Inflammatory macrophage treated with lipopolysaccharide for 4 hours (primary cell): ENCODE measurements at regions not wholly inside any gene's neighbourhood (a gene's known extent, or its start where the extent isn't known, plus 50 kb on each side); places are given as distances from the start of the nearest gene placed in this dataset.
"Not testable (repeated sequence)": the region's sequence is repeated elsewhere in the genome, so short reads cannot be mapped to it uniquely, and the experiment has no call there.

ENCODE experiments used
- DNase-seq: peaks from one replicate; pipeline ENCODE4 v3.0.0-alpha.2; 2020

DNA sequence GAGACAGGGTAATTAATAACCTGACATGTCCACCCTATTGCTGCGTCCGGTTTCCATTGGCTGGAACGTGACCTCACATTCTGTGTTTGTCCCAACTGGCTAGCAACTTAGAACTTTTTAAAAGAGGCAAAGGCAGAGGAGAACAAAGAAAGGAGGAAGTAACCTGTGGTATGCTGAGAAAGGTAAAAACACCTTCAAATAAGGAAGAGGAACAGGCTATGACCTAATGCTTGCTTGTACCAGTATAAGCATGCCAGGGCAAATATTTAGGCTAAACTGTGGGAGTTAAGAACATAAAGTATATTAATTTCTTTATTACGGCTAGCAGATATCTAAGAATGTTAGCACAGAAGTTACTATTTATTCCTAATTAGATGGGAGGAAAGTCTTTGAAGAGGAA lies 87.3 kb upstream of the MAP10 start:
- DNase-seq = not testable (repeated sequence)

DNA sequence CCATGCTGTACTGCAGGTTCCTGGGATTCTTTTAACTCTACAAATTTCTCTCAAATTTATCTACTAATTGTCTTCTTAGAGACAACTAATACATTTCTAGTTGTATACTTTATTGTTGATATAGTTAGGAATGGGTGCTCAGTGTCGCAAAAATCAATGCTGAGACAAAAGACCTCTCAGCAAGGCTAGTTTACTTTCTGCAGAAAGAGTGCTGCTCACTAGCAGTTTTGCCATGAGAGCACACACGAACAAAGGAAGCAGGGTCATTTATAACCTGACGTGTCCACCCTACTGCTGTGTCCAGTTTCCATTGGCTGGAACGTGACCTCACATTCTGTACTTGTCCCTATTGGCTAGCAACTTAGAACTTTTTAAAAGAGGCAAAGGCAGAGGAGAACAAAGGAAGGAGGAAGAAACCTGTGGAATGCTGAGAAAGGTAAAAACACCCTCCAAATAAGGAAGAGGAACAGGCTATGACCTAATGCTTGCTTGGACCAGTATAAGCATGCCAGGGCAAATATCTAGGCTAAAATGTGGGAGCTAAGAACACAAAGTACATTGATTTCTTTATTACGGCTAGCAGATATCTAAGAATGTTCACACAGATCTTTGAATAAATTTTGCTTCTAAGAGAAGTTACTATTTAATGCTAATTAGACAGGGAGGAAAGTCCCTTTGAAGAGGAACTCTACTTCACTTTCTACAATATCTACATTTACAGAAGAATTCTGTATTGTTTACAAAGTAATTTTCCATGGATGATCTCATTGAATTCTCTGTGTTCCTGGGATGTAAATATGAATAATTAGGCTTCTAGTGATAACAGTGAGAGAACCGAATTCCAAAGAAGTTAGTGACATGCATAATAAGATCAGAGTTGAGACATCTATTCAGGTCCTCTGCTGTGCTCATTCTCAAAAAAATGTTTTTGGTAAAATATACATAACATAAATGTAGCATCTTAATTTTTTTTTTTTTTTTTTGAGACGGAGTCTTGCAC lies 86.0 kb upstream of the MAP10 start:
- DNase-seq = no peak

DNA sequence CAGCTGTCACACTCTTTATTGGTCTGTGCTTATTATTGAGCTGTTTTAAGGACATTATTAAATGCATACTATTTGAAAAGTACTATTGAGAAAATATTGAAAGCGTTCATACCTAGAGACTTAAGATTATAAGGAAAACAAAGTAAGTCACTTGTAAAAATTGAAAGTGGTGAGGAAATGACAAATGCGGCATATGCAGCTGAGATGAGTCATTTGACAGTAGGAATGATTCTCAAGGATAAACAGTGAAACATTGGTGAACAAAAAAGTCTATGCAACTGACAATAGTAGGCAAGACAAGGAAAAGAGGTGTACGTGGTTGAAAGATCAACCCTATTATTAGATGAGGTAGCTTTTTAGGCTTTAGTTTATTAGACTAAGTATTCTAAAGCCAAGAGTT lies 82.6 kb upstream of the MAP10 start:
- DNase-seq = no peak

DNA sequence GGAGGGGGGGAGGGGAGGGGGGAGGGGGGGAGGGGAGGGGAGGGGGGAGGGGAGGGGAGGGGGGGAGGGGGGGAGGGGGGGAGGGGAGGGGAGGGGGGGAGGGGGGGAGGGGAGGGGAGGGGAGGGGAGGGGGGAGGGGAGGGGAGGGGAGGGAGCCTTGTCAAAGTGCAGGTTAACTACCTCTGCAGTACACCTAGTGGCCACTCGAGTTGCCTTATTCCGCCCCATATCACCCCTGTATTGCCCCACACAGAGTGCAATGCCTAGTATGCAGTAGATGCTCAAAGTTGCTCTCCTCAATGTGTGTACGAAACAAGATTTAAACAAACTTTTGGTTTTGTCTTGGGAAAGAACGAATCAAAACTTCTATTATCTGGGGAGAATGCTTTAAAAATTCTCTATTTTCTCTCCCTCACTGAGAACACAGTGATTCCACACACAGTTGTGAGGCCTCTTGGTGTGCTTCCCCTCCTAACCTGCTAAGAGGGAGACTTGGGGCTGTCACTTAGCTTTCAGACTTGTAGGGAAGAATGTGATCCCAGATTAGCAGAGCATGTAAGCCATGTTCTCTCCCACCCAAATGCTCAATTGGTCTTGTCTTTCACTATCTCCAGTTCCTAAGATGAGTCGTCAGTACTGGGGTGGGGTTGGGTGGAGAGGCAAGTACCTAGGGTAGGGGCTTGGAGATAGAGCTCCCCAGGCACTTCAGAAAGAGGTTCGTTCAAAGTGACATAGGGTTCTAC lies 79.7 kb upstream of the MAP10 start:
- DNase-seq = no peak

DNA sequence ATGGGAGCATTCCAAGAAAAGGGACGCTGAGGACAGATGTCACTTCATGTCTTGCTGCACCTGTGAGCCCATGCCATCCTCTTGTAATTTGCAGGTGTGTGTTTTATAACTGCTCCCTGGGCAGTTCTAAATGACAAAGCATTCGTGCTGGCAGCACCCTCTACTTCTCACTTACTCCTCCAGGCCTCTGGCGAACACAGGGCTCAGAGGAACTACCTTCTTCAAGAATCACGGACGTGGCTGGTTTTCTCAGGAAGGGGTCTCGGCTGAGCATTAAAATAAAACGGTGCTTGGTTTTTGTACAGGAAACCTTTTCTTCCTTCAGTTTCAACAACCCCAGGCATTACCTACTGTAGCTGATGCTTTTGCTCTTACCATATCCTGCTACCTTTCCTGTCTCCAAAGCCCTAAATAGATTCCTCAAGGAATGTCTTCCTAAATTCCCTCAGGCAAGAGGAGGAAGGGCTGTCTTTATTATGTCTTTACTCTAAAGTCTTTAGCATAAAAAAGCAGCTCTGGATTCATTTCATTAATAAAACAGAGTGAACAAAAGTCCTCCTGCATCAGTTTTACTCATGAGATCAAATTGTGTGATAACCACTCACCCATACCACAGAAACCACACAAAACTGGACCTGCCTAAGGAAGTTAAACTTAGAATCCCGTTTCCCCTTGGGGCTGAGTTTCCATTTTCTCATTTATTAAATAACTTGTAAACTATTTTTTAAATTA lies 79.0 kb upstream of the MAP10 start:
- no peak for DNase-seq

DNA sequence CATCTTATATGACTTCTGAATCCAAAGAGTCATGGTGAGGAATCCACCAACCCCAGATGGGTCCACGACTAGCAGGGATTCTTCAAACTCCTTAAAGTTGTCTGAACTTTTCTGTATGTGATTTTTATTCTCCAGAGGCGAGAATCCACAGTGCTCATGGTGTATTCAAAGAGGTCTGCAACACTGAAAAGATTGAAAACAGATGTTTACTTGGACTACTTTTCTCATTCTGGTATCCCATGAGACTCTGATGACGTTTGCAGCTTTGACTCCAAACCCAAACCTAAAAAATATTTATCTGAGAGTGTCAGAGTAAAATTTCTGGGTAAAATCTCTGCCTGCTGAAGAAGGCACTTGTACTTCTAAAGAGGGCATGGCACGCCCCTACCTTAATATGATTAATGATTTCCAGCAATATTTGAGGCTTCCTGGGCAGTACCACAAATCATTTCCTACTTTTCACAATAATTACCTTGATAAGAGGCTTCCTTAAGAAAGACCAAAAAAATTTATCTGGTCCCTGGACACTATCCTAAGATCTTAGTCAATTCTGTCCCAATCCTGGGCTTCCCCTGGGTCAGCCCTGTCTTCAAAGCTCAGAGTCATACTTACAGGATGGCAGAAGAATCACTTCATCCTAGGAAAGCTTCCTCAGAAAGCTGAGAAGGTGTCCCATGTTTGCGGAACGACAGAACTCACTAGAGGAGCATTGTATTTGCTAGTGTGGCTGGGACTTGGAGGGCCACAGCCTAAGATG lies 76.5 kb upstream of the MAP10 start:
- no peak for DNase-seq

DNA sequence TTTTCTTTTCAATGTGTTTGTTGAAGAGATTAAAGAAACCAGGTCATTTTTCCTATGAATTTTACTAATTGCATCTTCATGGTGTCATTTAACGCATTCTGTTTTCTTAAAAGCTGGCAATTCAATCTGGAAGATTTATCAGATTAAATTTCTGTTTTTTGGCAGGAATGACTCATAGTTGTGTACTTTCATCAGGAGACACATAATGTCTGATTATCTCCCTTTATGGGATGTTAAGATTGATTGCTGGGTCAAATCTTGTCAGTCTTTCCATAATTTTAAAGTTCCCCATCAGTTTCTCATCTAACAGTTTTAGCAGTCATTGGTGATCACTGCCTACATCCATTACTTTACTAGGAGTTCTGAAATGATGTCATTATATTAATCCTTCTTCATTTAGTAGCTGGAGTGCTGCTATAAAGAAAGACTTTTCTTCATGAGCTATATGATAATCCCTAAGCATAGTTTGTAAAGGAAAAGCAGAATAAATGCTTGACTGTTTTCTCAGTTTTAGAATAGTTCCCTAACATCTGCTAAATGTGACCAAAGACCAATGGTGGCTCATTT lies 72.8 kb upstream of the MAP10 start:
- DNase-seq = no peak

DNA sequence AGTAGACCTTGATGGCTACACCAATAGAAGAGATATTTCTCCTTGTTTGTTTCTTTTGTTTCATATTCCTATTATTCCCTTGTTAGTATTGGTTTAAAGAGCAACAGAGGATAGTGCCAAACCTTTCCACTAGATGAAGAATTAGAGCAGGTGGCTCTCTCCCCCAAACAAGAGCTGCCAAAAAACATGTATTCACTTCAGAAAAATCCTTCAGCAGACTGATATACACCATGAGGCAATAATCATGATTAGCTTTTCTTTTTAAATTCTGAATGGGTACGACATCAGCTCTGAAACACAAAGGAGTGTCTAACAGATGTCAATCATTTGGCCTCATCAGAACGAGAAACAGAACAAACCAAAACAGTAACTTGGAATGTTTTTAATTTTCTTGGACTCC lies 67.3 kb upstream of the MAP10 start:
- no peak for DNase-seq

DNA sequence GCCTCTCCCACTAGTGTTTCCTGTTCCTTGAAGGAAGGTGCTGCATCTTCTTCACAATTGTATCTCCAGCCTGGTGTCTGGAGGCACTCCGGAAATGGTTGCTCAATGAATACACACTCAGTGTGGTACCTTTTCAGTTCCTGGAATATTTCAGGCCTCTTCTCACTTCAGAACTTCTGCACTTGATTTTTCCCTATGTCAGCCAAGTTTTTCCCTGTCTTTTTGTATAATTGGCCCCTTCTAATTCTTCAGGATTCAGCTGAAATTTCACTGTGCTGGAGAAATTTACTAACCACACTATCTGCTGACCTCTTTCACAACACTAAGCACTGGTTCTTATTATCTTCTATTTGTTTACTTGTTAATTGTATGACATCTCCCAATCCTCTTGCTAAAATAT lies 61.2 kb upstream of the MAP10 start:
- DNase-seq = no peak

DNA sequence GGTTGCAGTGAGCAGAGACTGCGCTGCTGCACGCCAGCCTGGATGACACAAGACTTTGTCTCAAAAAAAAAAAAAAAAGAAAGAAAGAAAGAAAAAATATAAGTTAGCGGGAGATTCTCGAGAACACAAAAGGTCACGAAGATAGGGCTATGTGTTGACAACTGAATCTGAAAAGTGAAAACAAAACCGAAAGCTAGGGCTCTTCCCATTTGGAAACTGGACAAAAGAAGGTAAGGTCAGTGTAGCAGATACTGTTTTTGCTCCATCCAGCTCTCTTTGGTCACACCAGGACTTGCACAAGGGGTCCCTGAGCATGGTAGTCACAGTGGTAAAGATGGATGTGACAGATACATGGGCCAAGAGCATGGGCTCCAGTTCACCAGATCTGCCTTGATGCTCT lies 60.4 kb upstream of the MAP10 start:
- DNase-seq = no peak

DNA sequence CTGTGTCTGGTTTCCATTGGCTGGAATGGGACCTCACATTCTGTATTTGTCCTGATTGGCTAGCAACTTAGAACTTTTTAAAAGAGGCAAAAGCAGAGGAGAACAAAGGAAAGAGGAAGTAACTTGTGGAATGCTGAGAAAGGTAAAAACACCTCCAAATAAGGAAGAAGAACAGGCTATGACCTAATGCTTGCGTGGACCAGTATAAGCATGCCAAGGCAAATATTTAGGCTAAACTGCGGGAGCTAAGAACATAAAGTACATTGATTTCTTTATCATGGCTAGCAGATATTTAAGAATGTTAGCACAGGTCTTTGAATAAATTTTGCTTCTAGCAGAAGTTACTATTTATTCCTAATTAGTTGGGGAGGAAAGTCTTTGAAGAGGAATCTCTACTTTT lies 59.5 kb upstream of the MAP10 start:
- not testable (repeated sequence) for DNase-seq

DNA sequence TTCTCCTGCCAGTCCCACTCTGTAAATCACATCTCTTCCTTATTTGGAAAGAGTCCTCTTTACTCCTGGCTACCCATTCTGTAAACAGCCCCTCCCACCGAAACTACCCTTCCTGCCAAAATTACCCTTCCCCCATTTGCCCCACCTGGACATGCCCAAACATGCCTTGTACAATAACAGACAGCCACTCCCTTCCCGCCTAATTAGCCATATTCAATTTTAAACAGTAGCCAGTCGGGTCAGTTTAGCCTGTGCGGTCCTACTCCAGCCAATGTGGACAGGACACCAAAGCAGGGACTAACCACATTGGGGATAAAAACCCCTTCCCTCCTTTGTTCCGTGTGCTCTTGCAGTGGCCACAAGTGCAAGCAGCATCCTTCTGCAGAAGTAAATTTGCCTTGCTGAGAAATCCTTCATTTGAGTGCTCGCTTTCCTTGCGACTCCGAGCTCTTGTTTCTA lies 56.3 kb upstream of the MAP10 start:
- no peak for DNase-seq

DNA sequence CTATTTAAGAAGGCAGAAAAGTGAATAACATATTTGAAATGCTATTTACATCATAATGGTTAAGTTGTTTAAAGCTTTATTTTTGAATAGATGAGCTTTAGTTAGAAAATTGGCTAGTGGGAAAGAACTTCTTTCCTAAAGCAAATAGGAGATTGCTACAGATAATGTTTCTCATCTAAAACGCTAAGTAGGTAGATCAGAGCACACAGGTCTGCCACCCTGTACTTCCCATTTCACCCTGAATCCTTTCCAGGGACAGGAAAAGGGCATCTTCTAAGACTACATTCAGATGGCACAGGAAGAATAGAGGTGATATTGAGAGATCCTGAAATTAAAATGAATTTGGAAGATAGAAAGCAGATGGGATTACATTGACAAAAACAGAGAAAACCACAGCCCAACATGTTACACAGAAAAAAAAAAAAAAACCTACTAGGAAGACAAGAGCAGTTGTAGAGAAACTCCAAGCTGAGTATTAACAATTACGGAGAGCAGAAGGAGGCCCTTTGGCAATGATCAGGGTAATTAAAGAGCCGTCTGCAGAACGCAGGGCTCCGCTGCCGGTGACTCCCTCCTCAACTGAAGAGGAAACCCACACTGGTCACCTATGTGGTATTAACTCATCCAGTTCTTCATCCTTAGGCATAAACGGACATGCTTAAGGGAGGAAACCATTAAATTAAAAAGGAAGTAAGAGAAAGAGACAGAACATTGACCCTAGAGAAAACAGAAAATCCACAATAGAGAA lies 53.6 kb upstream of the MAP10 start:
- no peak for DNase-seq

DNA sequence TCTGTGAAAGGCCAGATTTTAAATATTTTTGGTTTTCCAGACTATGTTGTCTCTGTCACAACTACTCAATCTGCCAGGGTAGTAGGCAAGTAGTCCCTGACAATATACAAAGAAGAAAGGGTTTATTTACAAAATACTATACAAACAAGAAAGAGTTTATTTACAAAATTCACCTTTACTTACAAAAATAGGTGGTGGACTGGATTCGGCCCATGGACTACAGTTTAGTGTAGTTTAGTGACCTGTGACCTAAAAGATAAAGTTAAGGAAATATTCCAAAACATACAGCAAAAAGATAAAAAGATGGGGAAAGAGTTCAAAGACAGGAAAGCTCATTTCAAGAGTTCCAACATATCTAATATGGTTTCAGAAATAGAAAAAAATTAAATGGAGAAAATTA lies 52.9 kb upstream of the MAP10 start:
- no peak for DNase-seq

DNA sequence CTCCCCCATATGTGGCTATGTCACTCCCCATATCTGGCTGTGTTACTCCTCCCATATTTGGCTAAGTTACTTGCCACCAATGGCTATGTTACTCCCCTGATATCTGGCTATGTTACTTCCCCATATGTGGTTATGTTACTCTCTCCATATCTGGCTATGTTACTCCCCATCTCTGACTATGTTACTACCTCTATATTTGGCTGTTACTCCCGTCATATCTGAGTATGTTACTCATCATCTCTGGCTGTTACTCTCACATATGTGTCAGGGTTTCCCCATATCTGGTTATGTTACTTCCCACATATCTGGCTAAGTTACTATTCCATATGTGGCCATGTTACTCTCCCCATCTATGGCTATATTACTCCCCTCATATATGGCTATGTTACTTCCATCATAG lies 50.3 kb upstream of the MAP10 start:
- no peak for DNase-seq
